ENCODE measurements at regions not wholly inside any gene's neighbourhood (a gene's known extent, or its start where the extent isn't known, plus 50 kb on each side); places are given as distances from the start of the nearest gene placed in this dataset.

DNA sequence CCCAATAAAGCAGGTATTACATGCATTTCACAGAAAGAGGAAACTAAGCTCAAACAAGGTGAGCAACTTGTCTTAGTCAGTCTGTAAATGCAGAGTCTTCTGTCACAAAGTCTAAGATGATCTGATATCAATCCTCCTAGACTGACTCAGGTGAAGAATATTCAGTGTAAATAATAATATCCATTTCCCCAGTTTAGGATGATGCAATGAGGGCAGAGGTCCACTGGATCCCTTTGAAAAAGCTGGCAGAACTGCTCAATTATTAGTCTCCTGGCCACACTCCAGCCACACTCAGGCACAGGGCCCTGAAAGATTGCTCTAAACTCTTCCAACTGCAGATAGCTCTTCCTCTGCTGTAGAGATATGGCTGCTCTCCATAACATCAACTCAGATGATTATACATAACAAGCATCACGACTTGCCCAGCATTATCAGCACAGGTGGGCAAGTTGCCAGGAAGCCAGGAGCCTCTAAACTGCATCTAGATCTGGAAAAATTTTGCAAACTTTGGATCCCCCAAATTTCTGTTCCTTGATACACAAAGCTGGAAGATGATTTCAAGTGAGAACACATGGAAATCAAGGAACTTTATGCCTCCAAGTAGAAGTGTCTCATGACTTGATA is 129.8 kb upstream of the CPNE4 start (continued):
- TF ChIP-seq, protein P1, sequence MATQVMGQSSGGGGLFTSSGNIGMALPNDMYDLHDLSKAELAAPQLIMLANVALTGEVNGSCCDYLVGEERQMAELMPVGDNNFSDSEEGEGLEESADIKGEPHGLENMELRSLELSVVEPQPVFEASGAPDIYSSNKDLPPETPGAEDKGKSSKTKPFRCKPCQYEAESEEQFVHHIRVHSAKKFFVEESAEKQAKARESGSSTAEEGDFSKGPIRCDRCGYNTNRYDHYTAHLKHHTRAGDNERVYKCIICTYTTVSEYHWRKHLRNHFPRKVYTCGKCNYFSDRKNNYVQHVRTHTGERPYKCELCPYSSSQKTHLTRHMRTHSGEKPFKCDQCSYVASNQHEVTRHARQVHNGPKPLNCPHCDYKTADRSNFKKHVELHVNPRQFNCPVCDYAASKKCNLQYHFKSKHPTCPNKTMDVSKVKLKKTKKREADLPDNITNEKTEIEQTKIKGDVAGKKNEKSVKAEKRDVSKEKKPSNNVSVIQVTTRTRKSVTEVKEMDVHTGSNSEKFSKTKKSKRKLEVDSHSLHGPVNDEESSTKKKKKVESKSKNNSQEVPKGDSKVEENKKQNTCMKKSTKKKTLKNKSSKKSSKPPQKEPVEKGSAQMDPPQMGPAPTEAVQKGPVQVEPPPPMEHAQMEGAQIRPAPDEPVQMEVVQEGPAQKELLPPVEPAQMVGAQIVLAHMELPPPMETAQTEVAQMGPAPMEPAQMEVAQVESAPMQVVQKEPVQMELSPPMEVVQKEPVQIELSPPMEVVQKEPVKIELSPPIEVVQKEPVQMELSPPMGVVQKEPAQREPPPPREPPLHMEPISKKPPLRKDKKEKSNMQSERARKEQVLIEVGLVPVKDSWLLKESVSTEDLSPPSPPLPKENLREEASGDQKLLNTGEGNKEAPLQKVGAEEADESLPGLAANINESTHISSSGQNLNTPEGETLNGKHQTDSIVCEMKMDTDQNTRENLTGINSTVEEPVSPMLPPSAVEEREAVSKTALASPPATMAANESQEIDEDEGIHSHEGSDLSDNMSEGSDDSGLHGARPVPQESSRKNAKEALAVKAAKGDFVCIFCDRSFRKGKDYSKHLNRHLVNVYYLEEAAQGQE (IDR thresholded peaks at IDR 0.05), result no peak
- TF ChIP-seq, protein P2, sequence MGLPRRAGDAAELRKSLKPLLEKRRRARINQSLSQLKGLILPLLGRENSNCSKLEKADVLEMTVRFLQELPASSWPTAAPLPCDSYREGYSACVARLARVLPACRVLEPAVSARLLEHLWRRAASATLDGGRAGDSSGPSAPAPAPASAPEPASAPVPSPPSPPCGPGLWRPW (IDR thresholded peaks at IDR 0.05), result no peak
- TF ChIP-seq GATA3 (IDR thresholded peaks at IDR 0.05; ENCODE audit: borderline replicate concordance) (peak; percentile 92), HDAC2 (IDR thresholded peaks at IDR 0.05) (no peak), RFX5 (IDR thresholded peaks at IDR 0.05) (no peak), MAZ (IDR thresholded peaks at IDR 0.05; ENCODE audit: borderline replicate concordance, low read depth, low read length) (no peak), NFE2L2 (conservative IDR thresholded peaks at IDR 0.05; ENCODE audit: low read length) (no peak), SMC3 (IDR thresholded peaks at IDR 0.05) (peak; percentile 28; the same call in 1 of the 3 replicates), JUN (IDR thresholded peaks at IDR 0.05) (peak; percentile 81 to 83; a peak in 4 of 5 replicates), EHMT2 (IDR thresholded peaks at IDR 0.05; ENCODE audit: low read depth) (no peak), CHD4 (IDR thresholded peaks at IDR 0.05; ENCODE audit: borderline replicate concordance) (no peak), BHLHE40 (IDR thresholded peaks at IDR 0.05; ENCODE audit: low read depth, low read length) (no peak), MAFK (IDR thresholded peaks at IDR 0.05; ENCODE audit: partially characterized antibody) (no peak), MYC (IDR thresholded peaks at IDR 0.05; ENCODE audit: borderline replicate concordance, low read length) (no peak)
- TF ChIP-seq, protein P3, sequence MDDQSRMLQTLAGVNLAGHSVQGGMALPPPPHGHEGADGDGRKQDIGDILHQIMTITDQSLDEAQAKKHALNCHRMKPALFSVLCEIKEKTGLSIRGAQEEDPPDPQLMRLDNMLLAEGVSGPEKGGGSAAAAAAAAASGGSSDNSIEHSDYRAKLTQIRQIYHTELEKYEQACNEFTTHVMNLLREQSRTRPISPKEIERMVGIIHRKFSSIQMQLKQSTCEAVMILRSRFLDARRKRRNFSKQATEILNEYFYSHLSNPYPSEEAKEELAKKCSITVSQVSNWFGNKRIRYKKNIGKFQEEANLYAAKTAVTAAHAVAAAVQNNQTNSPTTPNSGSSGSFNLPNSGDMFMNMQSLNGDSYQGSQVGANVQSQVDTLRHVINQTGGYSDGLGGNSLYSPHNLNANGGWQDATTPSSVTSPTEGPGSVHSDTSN (IDR thresholded peaks at IDR 0.05), result no peak
- TF ChIP-seq, protein P4, sequence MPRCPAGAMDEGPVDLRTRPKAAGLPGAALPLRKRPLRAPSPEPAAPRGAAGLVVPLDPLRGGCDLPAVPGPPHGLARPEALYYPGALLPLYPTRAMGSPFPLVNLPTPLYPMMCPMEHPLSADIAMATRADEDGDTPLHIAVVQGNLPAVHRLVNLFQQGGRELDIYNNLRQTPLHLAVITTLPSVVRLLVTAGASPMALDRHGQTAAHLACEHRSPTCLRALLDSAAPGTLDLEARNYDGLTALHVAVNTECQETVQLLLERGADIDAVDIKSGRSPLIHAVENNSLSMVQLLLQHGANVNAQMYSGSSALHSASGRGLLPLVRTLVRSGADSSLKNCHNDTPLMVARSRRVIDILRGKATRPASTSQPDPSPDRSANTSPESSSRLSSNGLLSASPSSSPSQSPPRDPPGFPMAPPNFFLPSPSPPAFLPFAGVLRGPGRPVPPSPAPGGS (IDR thresholded peaks at IDR 0.05), result peak; percentile 60; the same call in 2 of the 3 replicates
- TF ChIP-seq, protein P5, sequence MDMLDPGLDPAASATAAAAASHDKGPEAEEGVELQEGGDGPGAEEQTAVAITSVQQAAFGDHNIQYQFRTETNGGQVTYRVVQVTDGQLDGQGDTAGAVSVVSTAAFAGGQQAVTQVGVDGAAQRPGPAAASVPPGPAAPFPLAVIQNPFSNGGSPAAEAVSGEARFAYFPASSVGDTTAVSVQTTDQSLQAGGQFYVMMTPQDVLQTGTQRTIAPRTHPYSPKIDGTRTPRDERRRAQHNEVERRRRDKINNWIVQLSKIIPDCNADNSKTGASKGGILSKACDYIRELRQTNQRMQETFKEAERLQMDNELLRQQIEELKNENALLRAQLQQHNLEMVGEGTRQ (IDR thresholded peaks at IDR 0.05), result no peak

DNA sequence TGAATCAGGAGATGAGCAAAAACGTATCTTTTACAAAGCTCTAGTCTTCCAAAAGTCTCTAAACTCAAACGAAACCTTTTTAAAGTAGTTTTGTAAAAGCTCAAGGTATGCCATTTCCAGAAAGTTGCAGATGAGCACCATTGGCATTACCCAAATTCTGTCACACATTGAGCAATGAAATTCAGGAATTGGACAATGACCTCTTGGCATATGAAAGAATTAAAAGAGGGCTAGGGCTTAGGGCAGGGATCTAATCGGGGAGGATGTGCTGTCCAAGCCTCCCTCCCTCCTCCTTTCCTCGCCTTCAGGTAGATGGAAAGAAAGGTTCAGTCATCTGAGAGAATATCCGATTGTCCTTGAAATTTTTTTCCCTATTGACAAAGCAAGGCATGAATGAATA is 133.1 kb upstream of the CPNE4 start:
- no peak for DNase-seq (ENCODE audit: low read depth in 1 of 2, low spot score in 1 of 2)
- peaks cover 24% of the 10 kb centered on the region for H3K4me1 ChIP-seq
- WGBS (ENCODE audit: missing lambda C conversion rate), result 74% methylated on average over 5 of the region's 5 CpGs
- no peak overlapping the region for H3K4me2 ChIP-seq
- 0 out of 6 replicates have a peak overlapping the region, but pooled peaks of 1 of the 2 experiments have one; percentile 1 for H3K27ac ChIP-seq
- ATAC-seq, result no peak
- H3K4me3 ChIP-seq, result no peak overlapping the region
- ChIA-PET POLR2A (no interaction called here), CTCF (no interaction called here)
- H3K9me3 ChIP-seq, result no peaks in the 10 kb centered on the region
- FAIRE-seq, result no peak
- TF ChIP-seq, protein P4 (IDR thresholded peaks at IDR 0.05), result no peak
- no peak for TF ChIP-seq KDM5A (IDR thresholded peaks at IDR 0.05)
- TF ChIP-seq CBX2 (IDR thresholded peaks at IDR 0.05; ENCODE audit: borderline replicate concordance, low read depth), result no peak
- TF ChIP-seq NPAS2 (CRISPR knock-in tag; IDR thresholded peaks at IDR 0.05; ENCODE audit: borderline replicate concordance), result no peak
- no peak for TF ChIP-seq EHMT2 (IDR thresholded peaks at IDR 0.05; ENCODE audit: low read depth)
- TF ChIP-seq TFCP2L1 (CRISPR knock-in tag; IDR thresholded peaks at IDR 0.05), result no peak
- no peak for TF ChIP-seq CEBPB (IDR thresholded peaks at IDR 0.05)
- TF ChIP-seq, protein P6, sequence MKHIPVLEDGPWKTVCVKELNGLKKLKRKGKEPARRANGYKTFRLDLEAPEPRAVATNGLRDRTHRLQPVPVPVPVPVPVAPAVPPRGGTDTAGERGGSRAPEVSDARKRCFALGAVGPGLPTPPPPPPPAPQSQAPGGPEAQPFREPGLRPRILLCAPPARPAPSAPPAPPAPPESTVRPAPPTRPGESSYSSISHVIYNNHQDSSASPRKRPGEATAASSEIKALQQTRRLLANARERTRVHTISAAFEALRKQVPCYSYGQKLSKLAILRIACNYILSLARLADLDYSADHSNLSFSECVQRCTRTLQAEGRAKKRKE (CRISPR knock-in tag; IDR thresholded peaks at IDR 0.05; ENCODE audit: low read depth), result no peak
- TF ChIP-seq RNF2 (IDR thresholded peaks at IDR 0.05; ENCODE audit: borderline replicate concordance, low read depth), result no peak
- no peak for TF ChIP-seq SREBF2 (IDR thresholded peaks at IDR 0.05)
- TF ChIP-seq GATA3 (IDR thresholded peaks at IDR 0.05; ENCODE audit: borderline replicate concordance), result no peak
- TF ChIP-seq RCOR1 (IDR thresholded peaks at IDR 0.05; ENCODE audit: low read depth, low read length), result no peak
- TF ChIP-seq FOXS1 (CRISPR knock-in tag; IDR thresholded peaks at IDR 0.05), result no peak
- no peak for TF ChIP-seq HOXA7 (CRISPR knock-in tag; IDR thresholded peaks at IDR 0.05)
- no peak for TF ChIP-seq HOXB13 (CRISPR knock-in tag; IDR thresholded peaks at IDR 0.05; ENCODE audit: low read depth)
- no peak for TF ChIP-seq CHD4 (IDR thresholded peaks at IDR 0.05; ENCODE audit: borderline replicate concordance)
- TF ChIP-seq FOSL2 (IDR thresholded peaks at IDR 0.05), result no peak
- TF ChIP-seq FOSL2 (CRISPR knock-in tag; IDR thresholded peaks at IDR 0.05), result no peak

Measured in A549 (cell line).